PC-3 (cell line): ENCODE measurements at regions not wholly inside any gene's neighbourhood (a gene's known extent, or its start where the extent isn't known, plus 50 kb on each side); places are given as distances from the start of the nearest gene placed in this dataset.

Experiments used
- ATAC-seq: fragments of 200-7000 bp; cut with Tn5 transposase; 2 replicates; pipeline ENCODE4 v1.9.1; 2020; ENCODE audit warnings: mild to moderate bottlenecking, moderate library complexity
- BruUV-seq: library from RNA; stranded (reverse); fragments of 400-500 nt; replicated peaks from 2 replicates; lab custom pipeline; 2021; lab: Mats Ljungman, UMichigan
- CTCF ChIA-PET: fragments of 300-600 bp; sonication (Branson Sonifier 250); formaldehyde crosslinking; loops from one replicate; lab custom pipeline; 2022; ENCODE audit warnings: antibody characterized with exemption; lab: Charles Lee
- POLR2A ChIA-PET: fragments of 300-600 bp; sonication (Branson Sonifier 250); formaldehyde crosslinking; loops from one replicate; lab custom pipeline; 2022; ENCODE audit warnings: antibody characterized with exemption; ENCODE audit not compliant: unreplicated experiment; lab: Charles Lee
- DNase-seq: peaks from one replicate; pipeline ENCODE4 v3.0.0-alpha.2; 2015
- H2AFZ ChIP-seq: fragments of 300-600 bp; sonication (generic); 2 replicates; pipeline ENCODE4 v1.6.0; 2016; ENCODE audit warnings: antibody characterized with exemption, low read length
- H3F3A ChIP-seq: fragments of 300-600 bp; sonication (generic); one replicate; pipeline ENCODE4 v1.6.0; 2017; ENCODE audit warnings: antibody characterized with exemption, low read length, control low read depth, mild to moderate bottlenecking; ENCODE audit not compliant: unreplicated experiment
- H3K27ac ChIP-seq: fragments of 300-600 bp; sonication (generic); 2 replicates; pipeline ENCODE4 v1.5.1; 2016; ENCODE audit warnings: mild to moderate bottlenecking, low read length
- H3K27me3 ChIP-seq: fragments of 300-600 bp; sonication (generic); 2 replicates; pipeline ENCODE4 v1.6.1; 2016; ENCODE audit warnings: low read length, mixed read lengths
- H3K36me3 ChIP-seq: fragments of 300-600 bp; sonication (generic); 2 replicates; pipeline ENCODE4 v1.6.1; 2016; ENCODE audit warnings: low read depth, mixed run types, low read length, mixed read lengths
- H3K4me1 ChIP-seq: fragments of 300-600 bp; sonication (generic); 2 replicates; pipeline ENCODE4 v1.5.1; 2016; ENCODE audit warnings: low read length; ENCODE audit not compliant: insufficient read depth
- H3K4me2 ChIP-seq: fragments of 300-600 bp; sonication (generic); 2 replicates; pipeline ENCODE4 v1.6.0; 2016; ENCODE audit warnings: low read length
- H3K4me3 ChIP-seq: fragments of 300-600 bp; sonication (generic); 2 replicates; pipeline ENCODE4 v1.5.1; 2016; ENCODE audit warnings: mild to moderate bottlenecking, low read length, mixed read lengths
- H3K79me2 ChIP-seq: fragments of 300-600 bp; sonication (generic); 2 replicates; pipeline ENCODE4 v1.6.1; 2017; ENCODE audit warnings: low read length, mixed read lengths
- H3K9ac ChIP-seq: fragments of 300-600 bp; sonication (generic); 2 replicates; pipeline ENCODE4 v1.6.0; 2016; ENCODE audit warnings: mild to moderate bottlenecking, low read length
- H3K9me2 ChIP-seq: fragments of 300-600 bp; sonication (generic); replicated peaks from 2 replicates; pipeline ENCODE4 v1.6.1; 2016; ENCODE audit warnings: mixed run types, low read length, mixed read lengths
- H3K9me3 ChIP-seq: fragments of 300-600 bp; sonication (generic); 2 replicates; pipeline ENCODE4 v1.6.1; 2016; ENCODE audit warnings: low read length, mixed read lengths
- H4K20me1 ChIP-seq: fragments of 300-600 bp; sonication (generic); 2 replicates; pipeline ENCODE4 v1.6.1; 2016; ENCODE audit warnings: low read length, mixed read lengths
- CTCF ChIP-seq: fragments of 300-600 bp; sonication (generic); conservative IDR thresholded peaks from 2 replicates; pipeline ENCODE4 v1.5.1; 2017; ENCODE audit warnings: antibody characterized with exemption, low read depth, mild to moderate bottlenecking, low read length
- EZH2 ChIP-seq: fragments of 300-600 bp; sonication (generic); IDR thresholded peaks from one replicate; pipeline ENCODE4 v1.6.1; 2017; ENCODE audit warnings: antibody characterized with exemption, mild to moderate bottlenecking, low read length; ENCODE audit not compliant: unreplicated experiment
- EZH2phosphoT487 ChIP-seq: fragments of 300-600 bp; sonication (generic); IDR thresholded peaks from 2 replicates; pipeline ENCODE4 v1.6.1; 2018; ENCODE audit warnings: mild to moderate bottlenecking, antibody characterized with exemption, low read length, borderline replicate concordance
- intact Hi-C: fragments of 100-400 bp; cut with micrococcal nuclease; formaldehyde crosslinking; loops from 2 replicates; pipeline ENCODE4 v1.9.0; 2023

DNA sequence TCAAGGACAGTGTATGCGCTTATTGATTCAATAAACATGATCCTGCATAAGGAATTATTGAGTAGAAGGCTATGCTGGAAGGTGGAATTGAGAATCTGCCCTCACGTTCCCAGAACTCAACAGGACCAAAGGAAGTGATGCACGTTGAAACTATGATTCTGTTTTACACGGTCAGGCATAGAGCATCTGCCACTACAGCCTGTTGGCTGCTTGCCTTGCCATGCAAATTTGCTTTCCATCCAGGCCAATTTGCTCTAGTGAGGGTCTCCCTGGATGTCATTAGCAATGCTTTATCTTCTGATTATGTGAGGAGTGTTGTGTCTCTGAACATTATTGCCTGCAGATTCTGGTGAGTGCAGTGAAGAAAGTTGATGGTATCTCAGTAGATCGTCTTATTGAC lies 132.9 kb downstream of the ADRA2A start:
- H3K36me3 ChIP-seq: no peaks in the 10 kb centered on the region
- intact Hi-C loops: no loop called here
- H3K9ac ChIP-seq: no peak overlapping the region
- H3K9me2 ChIP-seq: no peaks in the 10 kb centered on the region
- no peak overlapping the region for H3K4me2 ChIP-seq
- H2AFZ ChIP-seq: no peak overlapping the region
- DNase-seq: no peak
- H4K20me1 ChIP-seq: no peaks in the 10 kb centered on the region
- H3K4me3 ChIP-seq: no peak overlapping the region
- no peak for ATAC-seq
- CTCF ChIA-PET: no interaction called here
- H3F3A ChIP-seq: no peaks in the 10 kb centered on the region
- H3K27me3 ChIP-seq: no peaks in the 10 kb centered on the region
- TF ChIP-seq EZH2phosphoT487 (no peak), EZH2 (no peak), CTCF (no peak)
- H3K9me3 ChIP-seq: no peaks in the 10 kb centered on the region
- no TSS peak for BruUV-seq
- POLR2A ChIA-PET: no interaction called here
- no peak overlapping the region for H3K27ac ChIP-seq
- peaks cover 5% of the 10 kb centered on the region; the same call in 1 of the 2 replicates for H3K4me1 ChIP-seq
- no peaks in the 10 kb centered on the region for H3K79me2 ChIP-seq

GRCh38 chr10:111211241-111211640 lies 134.4 kb downstream of the ADRA2A start:
- H2AFZ ChIP-seq: no peak overlapping the region
- no peaks in the 10 kb centered on the region for H3K9me2 ChIP-seq
- no peak overlapping the region for H3K4me2 ChIP-seq
- ChIA-PET POLR2A (no interaction called here), CTCF (no interaction called here)
- no peak overlapping the region for H3K4me3 ChIP-seq
- H3F3A ChIP-seq: no peaks in the 10 kb centered on the region
- H4K20me1 ChIP-seq: no peaks in the 10 kb centered on the region
- ATAC-seq (no peak), DNase-seq (no peak)
- no peaks in the 10 kb centered on the region for H3K36me3 ChIP-seq
- H3K9me3 ChIP-seq: no peaks in the 10 kb centered on the region
- no peaks in the 10 kb centered on the region for H3K79me2 ChIP-seq
- TF ChIP-seq EZH2 (no peak), CTCF (no peak), EZH2phosphoT487 (no peak)
- intact Hi-C loops: no loop called here
- H3K27ac ChIP-seq: no peak overlapping the region
- H3K4me1 ChIP-seq: peaks cover 5% of the 10 kb centered on the region; the same call in 1 of the 2 replicates
- H3K9ac ChIP-seq: no peak overlapping the region
- no TSS peak for BruUV-seq
- H3K27me3 ChIP-seq: no peaks in the 10 kb centered on the region

DNA sequence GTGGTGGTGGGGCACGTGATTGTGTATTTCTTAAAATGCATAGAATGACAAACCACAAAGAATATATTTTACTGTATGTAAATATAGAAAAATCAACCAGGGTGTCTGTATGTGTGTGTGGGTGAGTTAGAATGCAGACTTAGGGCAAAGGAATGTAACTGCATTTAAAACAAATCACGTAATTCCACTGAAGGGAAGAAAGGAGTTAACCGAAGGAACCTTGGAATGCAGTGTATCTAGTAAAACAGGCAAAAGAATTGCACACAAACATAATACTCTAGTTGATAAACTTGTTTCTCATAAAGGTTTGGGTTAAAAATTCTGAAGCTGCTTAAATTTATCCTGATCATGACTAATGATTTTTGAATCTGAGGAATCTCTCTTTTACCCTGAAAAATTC lies 134.9 kb downstream of the ADRA2A start:
- Histone ChIP-seq H3K27ac (no peak overlapping the region), H3K36me3 (no peaks in the 10 kb centered on the region), H3K9ac (no peak overlapping the region), H3K9me2 (no peaks in the 10 kb centered on the region), H2AFZ (no peak overlapping the region), H3K79me2 (no peaks in the 10 kb centered on the region), H3K4me2 (no peak overlapping the region), H3K4me3 (no peak overlapping the region), H3K27me3 (no peaks in the 10 kb centered on the region), H3K4me1 (peaks cover 5% of the 10 kb centered on the region; the same call in 1 of the 2 replicates), H3K9me3 (no peaks in the 10 kb centered on the region), H3F3A (no peaks in the 10 kb centered on the region), H4K20me1 (no peaks in the 10 kb centered on the region)
- TF ChIP-seq CTCF (no peak), EZH2 (no peak), EZH2phosphoT487 (no peak)
- ATAC-seq (no peak), DNase-seq (peak; percentile 67)
- POLR2A ChIA-PET: no interaction called here
- BruUV-seq: no TSS peak
- intact Hi-C loops: no loop called here
- CTCF ChIA-PET: no interaction called here
